ENCODE measurements at regions not wholly inside any gene's neighbourhood (a gene's known extent, or its start where the extent isn't known, plus 50 kb on each side); places are given as distances from the start of the nearest gene placed in this dataset.

DNA sequence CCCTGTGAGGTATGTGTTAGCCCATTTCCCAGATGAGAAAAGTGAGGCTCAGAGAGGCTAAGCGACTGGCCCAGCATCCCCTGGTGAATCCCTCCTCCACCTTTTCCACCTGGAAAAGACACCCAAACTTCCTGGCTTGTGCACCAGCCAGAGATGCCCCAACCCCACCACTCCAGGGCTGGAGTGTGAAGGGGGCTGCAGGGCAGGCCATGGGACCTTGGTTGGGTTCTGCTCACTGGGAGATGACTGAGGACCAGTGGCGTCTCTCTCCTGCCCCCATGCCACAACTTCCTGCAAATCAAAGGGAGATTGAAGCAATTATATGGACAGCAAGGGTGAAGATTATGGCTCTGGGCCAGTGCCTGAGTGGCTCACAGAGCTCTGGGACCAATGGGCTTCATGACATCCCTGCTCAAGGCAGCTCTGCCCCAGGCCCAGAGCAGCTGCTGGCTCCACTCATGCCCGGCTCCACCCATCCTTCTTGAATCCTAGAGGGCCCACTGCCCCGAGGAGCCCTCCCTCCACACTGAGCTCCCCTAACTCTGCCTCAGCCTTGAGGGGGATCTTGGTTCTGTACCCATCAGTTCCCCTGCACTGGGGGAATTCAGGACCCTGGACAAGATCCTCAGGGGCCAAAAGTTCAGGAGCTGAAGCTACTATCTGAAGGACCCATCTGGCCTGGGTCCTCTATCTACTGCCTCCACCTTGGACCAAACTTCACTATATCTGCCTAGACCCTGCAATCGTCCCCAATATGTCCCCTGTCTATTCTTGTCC, 416.9 kb downstream of the PTPRU start:
- Histone ChIP-seq H3K4me2 (ENCODE audit: low read depth, low read length, poor library complexity, severe bottlenecking) (no peak overlapping the region), H3K27me3 (ENCODE audit: insufficient read depth, low read length, poor library complexity, severe bottlenecking) (no peaks in the 10 kb centered on the region), H3K4me3 (ENCODE audit: low read length, poor library complexity, severe bottlenecking) (no peak overlapping the region), H3K79me2 (ENCODE audit: insufficient read depth, low read length) (no peaks in the 10 kb centered on the region), H3F3A (ENCODE audit: low read depth) (no peaks in the 10 kb centered on the region), H3K4me1 (ENCODE audit: insufficient read depth, low read length, poor library complexity, severe bottlenecking) (no peaks in the 10 kb centered on the region), H3K9me3 (ENCODE audit: insufficient read depth, low read depth, low read length) (no peaks in the 10 kb centered on the region), H3K36me3 (ENCODE audit: insufficient read depth, low read length) (no peaks in the 10 kb centered on the region), H3K9ac (ENCODE audit: low read depth, low read length, poor library complexity, severe bottlenecking) (no peak overlapping the region), H3K9me2 (replicated peaks; ENCODE audit: low read depth, low read length) (no peaks in the 10 kb centered on the region), H2AFZ (ENCODE audit: low read length) (no peak overlapping the region), H4K20me1 (ENCODE audit: insufficient read depth, low read length, poor library complexity, severe bottlenecking) (no peaks in the 10 kb centered on the region)
- TF ChIP-seq, protein P1, sequence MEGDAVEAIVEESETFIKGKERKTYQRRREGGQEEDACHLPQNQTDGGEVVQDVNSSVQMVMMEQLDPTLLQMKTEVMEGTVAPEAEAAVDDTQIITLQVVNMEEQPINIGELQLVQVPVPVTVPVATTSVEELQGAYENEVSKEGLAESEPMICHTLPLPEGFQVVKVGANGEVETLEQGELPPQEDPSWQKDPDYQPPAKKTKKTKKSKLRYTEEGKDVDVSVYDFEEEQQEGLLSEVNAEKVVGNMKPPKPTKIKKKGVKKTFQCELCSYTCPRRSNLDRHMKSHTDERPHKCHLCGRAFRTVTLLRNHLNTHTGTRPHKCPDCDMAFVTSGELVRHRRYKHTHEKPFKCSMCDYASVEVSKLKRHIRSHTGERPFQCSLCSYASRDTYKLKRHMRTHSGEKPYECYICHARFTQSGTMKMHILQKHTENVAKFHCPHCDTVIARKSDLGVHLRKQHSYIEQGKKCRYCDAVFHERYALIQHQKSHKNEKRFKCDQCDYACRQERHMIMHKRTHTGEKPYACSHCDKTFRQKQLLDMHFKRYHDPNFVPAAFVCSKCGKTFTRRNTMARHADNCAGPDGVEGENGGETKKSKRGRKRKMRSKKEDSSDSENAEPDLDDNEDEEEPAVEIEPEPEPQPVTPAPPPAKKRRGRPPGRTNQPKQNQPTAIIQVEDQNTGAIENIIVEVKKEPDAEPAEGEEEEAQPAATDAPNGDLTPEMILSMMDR (conservative IDR thresholded peaks at IDR 0.05; ENCODE audit: low read length), result no peak
- no peak for TF ChIP-seq EZH2phosphoT487 (IDR thresholded peaks at IDR 0.05; ENCODE audit: borderline replicate concordance)

DNA sequence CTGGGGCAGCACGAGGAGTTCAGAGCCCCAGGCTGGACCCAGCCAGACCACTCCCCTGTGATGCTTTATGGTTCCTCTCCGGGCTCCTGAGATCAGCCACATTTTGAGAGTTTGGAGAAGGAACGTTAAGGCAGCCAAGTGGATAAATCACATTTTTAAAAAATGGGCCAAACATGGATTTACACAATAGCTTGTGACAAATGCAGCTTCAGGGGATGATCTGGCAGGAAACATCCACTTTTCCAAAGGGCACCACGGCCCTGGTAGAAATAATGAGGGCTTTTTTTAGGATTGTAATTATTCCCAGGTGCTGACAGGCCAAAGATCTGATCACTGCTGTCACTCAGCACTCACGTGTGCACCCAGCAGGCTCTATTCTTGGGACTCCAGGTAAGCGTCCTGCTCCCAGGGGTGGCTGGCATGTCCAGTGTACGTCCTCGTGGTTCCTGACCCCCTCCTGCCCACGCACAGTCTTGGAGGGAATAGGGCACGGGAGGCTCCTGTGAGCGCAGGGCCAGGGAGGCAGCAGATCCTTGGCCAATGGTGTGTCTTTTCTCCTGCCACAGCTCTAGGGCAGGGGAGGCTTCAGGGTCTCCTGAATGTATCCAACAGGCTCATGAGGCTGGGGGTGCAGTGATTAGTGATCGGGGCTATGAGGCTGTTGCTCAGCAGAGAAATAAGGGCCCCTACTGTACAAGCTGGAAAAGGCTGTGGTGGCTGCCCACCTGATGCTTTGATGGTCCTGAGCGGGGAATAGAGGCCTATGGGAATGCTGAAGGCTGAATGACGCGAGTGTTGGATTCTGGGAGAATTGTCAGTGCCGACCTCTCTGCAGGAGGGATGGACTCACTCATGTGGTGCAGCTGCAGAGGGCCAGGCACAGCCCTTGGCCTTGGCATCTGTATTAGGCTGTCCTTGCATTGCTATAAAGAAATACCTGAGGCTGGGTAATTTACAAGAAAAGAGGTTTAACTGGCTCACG, 415.7 kb downstream of the PTPRU start:
- Histone ChIP-seq H3K9me2 (replicated peaks; ENCODE audit: low read depth, low read length) (no peaks in the 10 kb centered on the region), H3K4me2 (ENCODE audit: low read depth, low read length, poor library complexity, severe bottlenecking) (no peak overlapping the region), H3K9me3 (ENCODE audit: insufficient read depth, low read depth, low read length) (no peaks in the 10 kb centered on the region), H3K4me3 (ENCODE audit: low read length, poor library complexity, severe bottlenecking) (no peak overlapping the region), H4K20me1 (ENCODE audit: insufficient read depth, low read length, poor library complexity, severe bottlenecking) (no peaks in the 10 kb centered on the region), H3K79me2 (ENCODE audit: insufficient read depth, low read length) (no peaks in the 10 kb centered on the region), H2AFZ (ENCODE audit: low read length) (no peak overlapping the region), H3K27me3 (ENCODE audit: insufficient read depth, low read length, poor library complexity, severe bottlenecking) (no peaks in the 10 kb centered on the region), H3F3A (ENCODE audit: low read depth) (no peaks in the 10 kb centered on the region), H3K36me3 (ENCODE audit: insufficient read depth, low read length) (no peaks in the 10 kb centered on the region), H3K9ac (ENCODE audit: low read depth, low read length, poor library complexity, severe bottlenecking) (no peak overlapping the region), H3K4me1 (ENCODE audit: insufficient read depth, low read length, poor library complexity, severe bottlenecking) (no peaks in the 10 kb centered on the region)
- TF ChIP-seq EZH2phosphoT487 (IDR thresholded peaks at IDR 0.05; ENCODE audit: borderline replicate concordance), result no peak
- TF ChIP-seq, protein P1 (conservative IDR thresholded peaks at IDR 0.05; ENCODE audit: low read length), result no peak

- Histone ChIP-seq H3K4me2 (ENCODE audit: low read depth, low read length, poor library complexity, severe bottlenecking) (no peak overlapping the region), H3K4me3 (ENCODE audit: low read length, poor library complexity, severe bottlenecking) (no peak overlapping the region), H3K9ac (ENCODE audit: low read depth, low read length, poor library complexity, severe bottlenecking) (no peak overlapping the region), H3K36me3 (ENCODE audit: insufficient read depth, low read length) (no peaks in the 10 kb centered on the region), H3K79me2 (ENCODE audit: insufficient read depth, low read length) (no peaks in the 10 kb centered on the region), H3K9me2 (replicated peaks; ENCODE audit: low read depth, low read length) (no peaks in the 10 kb centered on the region), H3F3A (ENCODE audit: low read depth) (no peaks in the 10 kb centered on the region), H3K4me1 (ENCODE audit: insufficient read depth, low read length, poor library complexity, severe bottlenecking) (no peaks in the 10 kb centered on the region), H3K27me3 (ENCODE audit: insufficient read depth, low read length, poor library complexity, severe bottlenecking) (no peaks in the 10 kb centered on the region), H4K20me1 (ENCODE audit: insufficient read depth, low read length, poor library complexity, severe bottlenecking) (no peaks in the 10 kb centered on the region), H2AFZ (ENCODE audit: low read length) (no peak overlapping the region), H3K9me3 (ENCODE audit: insufficient read depth, low read depth, low read length) (no peaks in the 10 kb centered on the region)
- TF ChIP-seq, protein P1 (conservative IDR thresholded peaks at IDR 0.05; ENCODE audit: low read length), result no peak
- no peak for TF ChIP-seq EZH2phosphoT487 (IDR thresholded peaks at IDR 0.05; ENCODE audit: borderline replicate concordance)
These were observed 414.9 kb downstream of the PTPRU start for GRCh38 chr1:29651246-29651645.
